Body of pancreas (tissue), 4 donors: ENCODE measurements at regions not wholly inside any gene's neighbourhood (a gene's known extent, or its start where the extent isn't known, plus 50 kb on each side); places are given as distances from the start of the nearest gene placed in this dataset.

Source experiments
- CTCF ChIP-seq, 7 experiments: fragments of 450-650 bp in 4 of 7; fragments of 200-600 bp in 3 of 7; sonication (generic) in 3 of 7; IDR thresholded peaks; one replicate each; pipeline ENCODE4 v1.5.1; 2016 to 2019; ENCODE audit warnings: antibody characterized with exemption in 7 of 7
- POLR2A ChIP-seq, 3 donors: fragments of 450-650 bp; IDR thresholded peaks; one replicate each; pipeline ENCODE4 v1.6.1; 2016; ENCODE audit warnings: antibody characterized with exemption in 3 of 3, mild to moderate bottlenecking in 2 of 3

GRCh38 chr4:41477181-41477905 lies 60.6 kb upstream of the LIMCH1 start:
- no peak for TF ChIP-seq CTCF (IDR thresholded peaks at IDR 0.05)
- TF ChIP-seq POLR2A (IDR thresholded peaks at IDR 0.05) = no peak
